ENCODE measurements at regions not wholly inside any gene's neighbourhood (a gene's known extent, or its start where the extent isn't known, plus 50 kb on each side); places are given as distances from the start of the nearest gene placed in this dataset.
"Not testable (repeated sequence)": the region's sequence is repeated elsewhere in the genome, so short reads cannot be mapped to it uniquely, and the experiment has no call there.

DNA sequence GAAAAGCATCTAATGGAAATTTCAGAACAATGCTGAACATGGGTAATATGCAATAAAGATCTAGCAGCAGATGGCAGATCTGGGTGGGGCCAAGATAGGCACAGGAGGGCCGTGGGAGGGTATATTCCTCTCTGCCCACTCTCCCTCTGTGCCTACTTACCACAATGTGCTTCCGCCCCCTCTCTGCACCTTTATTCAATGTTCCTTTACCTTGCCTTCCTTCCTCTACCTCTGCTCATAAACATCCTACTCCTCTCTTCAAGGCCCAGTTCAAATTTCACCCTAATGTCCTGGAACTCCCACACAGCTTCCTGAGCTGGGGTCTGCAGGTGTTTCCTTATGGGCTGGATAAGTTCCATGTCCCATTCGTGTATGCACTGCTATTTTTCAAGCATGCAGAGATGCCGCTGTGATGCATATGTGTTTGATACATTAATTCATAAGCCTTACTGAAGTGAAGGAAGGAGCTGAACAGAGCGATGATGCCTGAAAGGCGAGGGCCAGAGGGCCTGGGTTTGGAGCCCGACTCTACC, 65.6 kb upstream of the EDEM3 start:
- no peak for DNase-seq (ENCODE audit: low read depth)

- DNase-seq (ENCODE audit: low read depth) = no peak
Observed at GRCh38 chr1:184818646-184819045, 64.0 kb upstream of the EDEM3 start.

DNA sequence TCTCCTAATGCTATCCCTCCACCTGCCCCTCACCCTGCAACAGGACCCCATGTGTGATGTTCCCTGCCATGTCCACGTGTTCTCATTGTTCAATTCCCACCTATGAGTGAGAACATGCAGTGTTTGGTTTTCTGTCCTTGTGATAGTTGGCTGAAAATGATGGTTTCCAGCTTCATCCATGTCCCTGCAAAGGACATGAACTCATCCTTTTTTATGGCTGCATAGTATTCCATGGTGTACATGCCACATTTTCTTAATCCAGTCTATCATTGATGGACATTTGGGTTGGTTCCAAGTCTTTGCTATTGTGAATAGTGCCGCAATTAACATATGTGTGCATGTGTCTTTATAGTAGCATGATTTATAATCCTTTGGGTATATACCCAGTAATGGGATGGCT, 62.3 kb upstream of the EDEM3 start:
- DNase-seq (ENCODE audit: low read depth) = not testable (repeated sequence)

GRCh38 chr1:184813528-184814089, 59.0 kb upstream of the EDEM3 start:
- DNase-seq (ENCODE audit: low read depth) = no peak

DNA sequence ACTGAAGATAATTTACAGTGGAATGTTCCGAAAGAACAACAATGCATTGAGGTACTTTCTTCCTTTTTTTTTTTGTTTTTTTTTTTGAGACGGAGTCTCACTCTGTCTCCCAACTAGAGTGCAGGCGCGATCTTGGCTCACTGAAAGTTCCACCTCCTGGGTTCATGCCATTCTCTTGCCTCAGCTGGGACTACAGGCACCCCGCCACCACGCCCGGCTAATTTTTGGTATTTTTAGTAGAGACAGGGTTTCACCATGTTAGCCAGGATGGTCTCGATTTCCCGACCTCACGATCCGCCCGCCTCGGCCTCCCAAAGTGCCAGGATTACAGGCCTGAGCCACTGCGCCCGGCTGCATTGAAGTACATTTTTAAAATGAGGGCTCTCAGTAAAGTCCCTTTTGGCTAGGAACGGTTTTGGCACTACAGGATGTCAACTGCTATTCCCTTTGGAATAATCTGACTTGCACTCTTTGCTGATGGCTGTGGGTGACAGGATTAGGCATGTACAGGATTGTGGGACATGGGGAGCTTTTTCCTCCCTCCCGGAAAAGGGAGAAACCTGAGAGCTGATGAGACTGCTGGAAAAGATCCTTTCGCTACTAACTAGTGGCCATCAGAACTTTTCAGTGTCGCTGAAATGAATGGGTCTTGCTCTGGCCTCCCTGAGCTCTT, 56.9 kb upstream of the EDEM3 start:
- no peak for DNase-seq (ENCODE audit: low read depth)

GRCh38 chr1:184810735-184811343, 56.2 kb upstream of the EDEM3 start:
- DNase-seq (ENCODE audit: low read depth) = no peak

DNA sequence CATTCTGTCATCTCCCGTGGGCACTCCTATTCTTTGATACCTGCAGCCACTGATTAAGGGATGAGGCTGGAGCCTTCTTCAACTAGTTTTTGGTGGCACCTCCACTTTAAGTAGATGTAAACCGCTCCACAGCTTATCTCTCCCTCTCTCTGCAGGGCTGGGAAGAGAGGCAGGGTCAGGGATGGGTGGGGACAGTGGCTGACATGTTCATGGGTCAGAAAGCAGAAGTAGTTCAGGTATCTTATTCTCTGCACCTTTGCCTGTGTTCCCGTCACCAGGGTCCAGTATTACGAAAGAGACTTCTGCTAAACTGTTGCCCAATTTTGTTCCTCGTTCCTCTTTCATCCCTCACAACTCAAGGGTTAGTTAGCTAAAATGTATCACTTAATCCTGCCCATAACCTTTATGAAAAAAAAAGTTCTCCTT, 51.7 kb upstream of the EDEM3 start:
- no peak for DNase-seq (ENCODE audit: low read depth)

DNA sequence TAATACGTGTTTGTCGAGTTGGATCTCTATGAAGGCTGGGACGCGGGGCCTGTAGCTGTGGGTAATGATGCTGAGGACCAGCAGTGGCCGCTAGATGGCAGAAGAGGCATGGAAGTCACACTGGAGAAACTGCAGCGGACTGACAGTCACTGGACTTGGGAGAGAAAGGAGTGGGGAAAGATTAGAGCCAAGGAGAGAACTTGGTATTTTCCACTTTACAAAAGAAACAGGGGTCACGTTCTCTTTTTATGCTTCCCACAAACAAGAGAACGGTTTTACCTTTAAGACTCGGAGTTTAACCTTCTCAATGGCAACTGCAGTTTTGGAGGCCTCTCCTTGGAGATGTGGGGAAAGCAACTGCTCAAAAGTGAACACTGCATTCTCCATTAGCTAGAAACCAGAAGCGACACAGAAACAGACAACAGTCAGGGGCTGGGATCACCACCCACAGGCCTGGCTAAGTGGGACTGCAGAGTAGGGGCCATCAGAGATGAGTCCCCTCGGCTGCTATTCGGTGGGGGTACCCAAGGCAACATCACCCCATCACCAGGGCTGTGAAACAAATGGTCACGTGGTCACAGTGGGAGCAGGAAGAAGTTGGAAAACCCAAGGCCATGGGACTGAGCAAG, 51.1 kb upstream of the EDEM3 start:
- DNase-seq (ENCODE audit: low read depth) = no peak
